ENCODE measurements at regions not wholly inside any gene's neighbourhood (a gene's known extent, or its start where the extent isn't known, plus 50 kb on each side); places are given as distances from the start of the nearest gene placed in this dataset.
"Not testable (repeated sequence)": the region's sequence is repeated elsewhere in the genome, so short reads cannot be mapped to it uniquely, and the experiment has no call there.

- DNase-seq, result no peak
These were observed 533.4 kb downstream of the CSNK1G3 start for GRCh38 chr5:124045412-124045811.

- DNase-seq, result no peak
These were observed 532.6 kb downstream of the CSNK1G3 start for GRCh38 chr5:124044613-124045012.

- no peak for DNase-seq
These were observed 531.5 kb downstream of the CSNK1G3 start for GRCh38 chr5:124043456-124043855.

GRCh38 chr5:124040799-124041198 lies 528.8 kb downstream of the CSNK1G3 start:
- peak; percentile 61 for DNase-seq

GRCh38 chr5:124039410-124039809 lies 527.4 kb downstream of the CSNK1G3 start:
- DNase-seq, result no peak

GRCh38 chr5:124036786-124037185 lies 524.8 kb downstream of the CSNK1G3 start:
- no peak for DNase-seq

- no peak for DNase-seq
These were observed 523.0 kb downstream of the CSNK1G3 start for GRCh38 chr5:124034963-124035362.

GRCh38 chr5:124034083-124034700 lies 522.2 kb downstream of the CSNK1G3 start:
- peak; percentile 15 for DNase-seq

- peak; percentile 13 for DNase-seq
These were observed 518.1 kb downstream of the CSNK1G3 start for GRCh38 chr5:124030043-124030491.

- DNase-seq, result no peak
These were observed 515.5 kb downstream of the CSNK1G3 start for GRCh38 chr5:124027441-124027840.

GRCh38 chr5:124025306-124025845 lies 513.4 kb downstream of the CSNK1G3 start:
- DNase-seq, result no peak

- no peak for DNase-seq
These were observed 511.0 kb downstream of the CSNK1G3 start for GRCh38 chr5:124022966-124023365.

- no peak for DNase-seq
These were observed 509.8 kb downstream of the CSNK1G3 start for GRCh38 chr5:124021776-124022175.

GRCh38 chr5:124021066-124021641 lies 509.2 kb downstream of the CSNK1G3 start:
- no peak for DNase-seq

- DNase-seq, result not testable (repeated sequence)
These were observed 505.3 kb downstream of the CSNK1G3 start for GRCh38 chr5:124017321-124017720.

- DNase-seq, result no peak
These were observed 495.9 kb downstream of the CSNK1G3 start for GRCh38 chr5:124007675-124008398.

GRCh38 chr5:124001036-124001615 lies 489.1 kb downstream of the CSNK1G3 start:
- no peak for DNase-seq

- no peak for DNase-seq
These were observed 488.6 kb downstream of the CSNK1G3 start for GRCh38 chr5:124000538-124000937.

- no peak for DNase-seq
These were observed 485.7 kb downstream of the CSNK1G3 start for GRCh38 chr5:123997462-123998215.

- no peak for DNase-seq
These were observed 485.1 kb downstream of the CSNK1G3 start for GRCh38 chr5:123997064-123997461.

GRCh38 chr5:123992641-123993040 lies 480.7 kb downstream of the CSNK1G3 start:
- no peak for DNase-seq

GRCh38 chr5:123987956-123988355 lies 476.0 kb downstream of the CSNK1G3 start:
- DNase-seq, result no peak
